Stomach (tissue), 8 donors: ENCODE measurements at regions not wholly inside any gene's neighbourhood (a gene's known extent, or its start where the extent isn't known, plus 50 kb on each side); places are given as distances from the start of the nearest gene placed in this dataset.
"Not testable (repeated sequence)": the region's sequence is repeated elsewhere in the genome, so short reads cannot be mapped to it uniquely, and the experiment has no call there.

ENCODE experiments used
- DNase-seq, 2 donors: peaks; one replicate each; pipeline versions ENCODE4 v3.0.0 to v3.0.0-alpha.2; 2013 to 2019
- H3K27ac ChIP-seq, 5 donors: fragments of 200-600 bp in 4 of 5; sonication (generic) in 4 of 5; one replicate each; pipeline ENCODE4 v1.5.1; 2013 to 2019; ENCODE audit warnings: mild to moderate bottlenecking in 1 of 5, moderate library complexity in 1 of 5
- H3K27me3 ChIP-seq, 3 donors: fragments of 200-600 bp; sonication (generic); one replicate each; pipeline ENCODE4 v1.5.1; 2017 to 2019; ENCODE audit warnings: mixed run types in 1 of 3
- H3K36me3 ChIP-seq, 4 donors: fragments of 200-600 bp; sonication (generic); 1 replicate in 3 of 4; 2 replicates in 1 of 4; pipeline ENCODE4 v1.5.1; 2016 to 2019
- H3K4me1 ChIP-seq, 4 donors: fragments of 200-600 bp; sonication (generic); one replicate each; pipeline ENCODE4 v1.5.1; 2016 to 2019
- H3K4me3 ChIP-seq, 4 donors: fragments of 200-600 bp; sonication (generic) in 3 of 4; one replicate each; pipeline ENCODE4 v1.5.1; 2016 to 2019; ENCODE audit warnings: mild to moderate bottlenecking in 1 of 4
- H3K9me3 ChIP-seq, 4 donors: fragments of 200-600 bp; sonication (generic); one replicate each; pipeline ENCODE4 v1.5.1; 2016 to 2019
- WGBS, 5 donors: extraction: QIAGEN DNeasy Blood & Tissue Kit in 3 of 5; methylation state at CpG; one replicate each; pipeline versions ENCODE4 v1.1.5 to v1.1.7; 2013 to 2018; 5-methylcytosine and 5-hydroxymethylcytosine counted together
- intact Hi-C: fragments of 100-400 bp; cut with DNase I; formaldehyde crosslinking; loops from one replicate; pipeline ENCODE4 v1.15.1; 2023; ENCODE audit warnings: low total_unique reads
- donor health status: healthy with polysubstance abuse.
- donor health status: Bipolar disorder and iron deficiency.
- donor health status: healthy.

DNA sequence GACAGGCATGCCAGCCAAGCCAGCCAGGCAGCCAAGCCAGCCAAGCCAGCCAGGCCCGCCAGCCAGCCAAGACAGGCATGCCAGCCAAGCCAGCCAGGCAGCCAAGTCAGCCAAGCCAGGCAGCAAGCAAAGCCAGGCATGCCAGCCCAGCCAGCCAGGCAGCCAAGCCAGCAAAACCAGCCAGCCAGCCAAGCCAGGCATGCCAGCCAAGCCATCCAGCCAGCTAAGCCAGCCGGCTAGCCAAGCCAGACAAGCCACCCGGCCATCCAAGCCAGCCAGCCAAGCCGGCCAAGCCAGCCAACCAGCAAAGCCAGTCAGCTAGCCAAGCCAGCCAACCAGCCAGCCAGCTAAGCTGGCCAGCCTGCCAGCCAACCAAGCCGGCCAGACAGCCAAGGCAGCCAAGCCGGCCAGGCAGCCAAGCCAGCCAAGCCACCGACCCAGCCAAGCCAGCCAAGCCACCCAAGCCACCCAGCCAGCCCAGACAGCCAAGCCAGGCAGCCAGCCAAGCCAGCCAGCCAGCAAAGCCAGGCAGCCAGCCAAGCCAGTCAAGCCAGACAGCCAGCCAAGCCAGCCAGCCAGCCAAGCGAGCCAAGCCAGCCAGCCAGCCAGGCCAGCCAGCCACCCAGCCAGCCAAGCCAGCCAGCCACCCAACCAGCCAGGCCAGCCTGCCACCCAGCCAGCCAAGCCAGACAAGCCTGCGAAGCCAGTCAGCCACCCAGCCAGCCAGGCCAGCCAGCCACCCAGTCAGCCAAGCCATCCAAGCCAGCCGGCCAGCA lies 332.9 kb upstream of the PLGLB2 start:
- H3K27ac ChIP-seq, H3K4me3 ChIP-seq, H3K27me3 ChIP-seq, H3K36me3 ChIP-seq, DNase-seq, H3K4me1 ChIP-seq, intact Hi-C loops, H3K9me3 ChIP-seq: not testable (repeated sequence)
- WGBS, 5 donors: 74 to 92% (median 86%) methylated on average over 1 to 9 of the region's 10 CpGs; no CpG with 5 or more reads in 1 of the 5 donors

DNA sequence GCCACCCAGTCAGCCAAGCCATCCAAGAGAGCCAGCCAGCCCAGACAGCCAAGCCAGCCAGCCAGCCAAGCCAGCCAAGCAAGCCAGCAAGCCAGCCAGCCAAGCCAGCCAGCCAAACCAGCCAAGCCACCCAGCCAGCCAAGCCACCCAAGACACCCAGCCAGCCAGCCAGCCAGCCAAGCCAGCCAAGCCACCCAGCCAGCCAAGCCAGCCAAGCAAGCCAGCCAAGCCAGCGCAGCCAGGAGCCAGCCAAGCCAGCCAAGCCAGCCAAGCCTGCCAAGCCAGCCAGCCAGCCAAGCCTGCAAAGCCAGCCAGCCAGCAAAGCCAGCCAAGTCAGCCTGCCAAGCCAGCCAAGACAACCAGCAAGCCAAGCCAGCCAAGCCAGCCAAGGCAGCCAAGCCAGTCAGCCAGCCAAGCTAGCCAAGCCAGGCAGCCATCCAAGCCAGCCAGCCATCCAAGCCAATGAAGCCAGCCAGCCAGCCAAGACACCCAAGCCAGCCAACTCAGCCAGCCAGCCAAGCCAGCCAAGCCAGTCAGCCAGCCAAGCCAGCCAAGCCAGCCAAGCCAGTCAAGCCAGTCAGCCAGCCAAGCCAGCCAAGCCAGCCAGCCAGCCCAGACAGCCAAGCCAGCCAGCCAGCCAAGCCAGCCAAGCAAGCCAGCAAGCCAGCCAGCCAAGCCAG lies 332.2 kb upstream of the PLGLB2 start:
- H3K4me1 ChIP-seq, H3K27ac ChIP-seq, H3K36me3 ChIP-seq, H3K27me3 ChIP-seq, DNase-seq, H3K9me3 ChIP-seq, H3K4me3 ChIP-seq, intact Hi-C loops: not testable (repeated sequence)
- 24 to 83% (median 68%) methylated on average over 1 of the region's 1 CpG for whole genome bisulfite sequencing, 5 donors

DNA sequence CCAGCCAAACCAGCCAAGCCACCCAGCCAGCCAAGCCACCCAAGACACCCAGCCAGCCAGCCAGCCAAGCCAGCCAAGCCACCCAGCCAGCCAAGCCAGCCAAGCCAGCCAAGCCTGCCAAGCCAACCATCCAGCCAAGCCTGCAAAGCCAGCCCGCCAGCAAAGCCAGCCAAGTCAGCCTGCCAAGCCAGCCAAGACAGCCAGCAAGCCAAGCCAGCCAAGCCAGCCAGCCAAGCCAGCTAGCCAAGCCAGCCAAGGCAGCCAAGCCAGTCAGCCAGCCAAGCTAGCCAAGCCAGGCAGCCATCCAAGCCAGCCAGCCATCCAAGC lies 331.7 kb upstream of the PLGLB2 start:
- H3K4me3 ChIP-seq, H3K27ac ChIP-seq, H3K9me3 ChIP-seq, H3K27me3 ChIP-seq, intact Hi-C loops, H3K4me1 ChIP-seq, DNase-seq, H3K36me3 ChIP-seq: not testable (repeated sequence)
- WGBS, 5 donors: 73 to 96% (median 89%) methylated on average over 1 of the region's 1 CpG

DNA sequence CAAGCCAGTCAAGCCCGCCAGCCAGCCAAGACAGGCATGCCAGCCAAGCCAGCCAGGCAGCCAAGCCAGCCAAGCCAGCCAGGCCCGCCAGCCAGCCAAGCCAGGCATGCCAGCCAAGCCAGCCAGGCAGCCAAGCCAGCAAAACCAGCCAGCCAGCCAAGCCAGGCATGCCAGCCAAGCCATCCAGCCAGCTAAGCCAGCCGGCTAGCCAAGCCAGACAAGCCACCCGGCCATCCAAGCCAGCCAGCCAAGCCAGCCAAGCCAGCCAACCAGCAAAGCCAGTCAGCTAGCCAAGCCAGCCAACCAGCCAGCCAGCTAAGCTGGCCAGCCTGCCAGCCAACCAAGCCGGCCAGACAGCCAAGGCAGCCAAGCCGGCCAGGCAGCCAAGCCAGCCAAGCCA lies 330.7 kb upstream of the PLGLB2 start:
- DNase-seq, H3K9me3 ChIP-seq, H3K27me3 ChIP-seq, intact Hi-C loops, H3K27ac ChIP-seq, H3K36me3 ChIP-seq, H3K4me3 ChIP-seq, H3K4me1 ChIP-seq: not testable (repeated sequence)
- WGBS, 5 donors: 86 to 92% (median 86%) methylated on average over 3 of the region's 6 CpGs; no CpG with 5 or more reads in 2 of the 5 donors

GRCh38 chr2:87417742-87418567 lies 329.9 kb upstream of the PLGLB2 start:
- H3K9me3 ChIP-seq, intact Hi-C loops, H3K4me3 ChIP-seq, H3K36me3 ChIP-seq, H3K27ac ChIP-seq, H3K27me3 ChIP-seq, DNase-seq, H3K4me1 ChIP-seq: not testable (repeated sequence)
- 80 to 100% (median 95%) methylated on average over 1 to 3 of the region's 3 CpGs for WGBS, 5 donors

DNA sequence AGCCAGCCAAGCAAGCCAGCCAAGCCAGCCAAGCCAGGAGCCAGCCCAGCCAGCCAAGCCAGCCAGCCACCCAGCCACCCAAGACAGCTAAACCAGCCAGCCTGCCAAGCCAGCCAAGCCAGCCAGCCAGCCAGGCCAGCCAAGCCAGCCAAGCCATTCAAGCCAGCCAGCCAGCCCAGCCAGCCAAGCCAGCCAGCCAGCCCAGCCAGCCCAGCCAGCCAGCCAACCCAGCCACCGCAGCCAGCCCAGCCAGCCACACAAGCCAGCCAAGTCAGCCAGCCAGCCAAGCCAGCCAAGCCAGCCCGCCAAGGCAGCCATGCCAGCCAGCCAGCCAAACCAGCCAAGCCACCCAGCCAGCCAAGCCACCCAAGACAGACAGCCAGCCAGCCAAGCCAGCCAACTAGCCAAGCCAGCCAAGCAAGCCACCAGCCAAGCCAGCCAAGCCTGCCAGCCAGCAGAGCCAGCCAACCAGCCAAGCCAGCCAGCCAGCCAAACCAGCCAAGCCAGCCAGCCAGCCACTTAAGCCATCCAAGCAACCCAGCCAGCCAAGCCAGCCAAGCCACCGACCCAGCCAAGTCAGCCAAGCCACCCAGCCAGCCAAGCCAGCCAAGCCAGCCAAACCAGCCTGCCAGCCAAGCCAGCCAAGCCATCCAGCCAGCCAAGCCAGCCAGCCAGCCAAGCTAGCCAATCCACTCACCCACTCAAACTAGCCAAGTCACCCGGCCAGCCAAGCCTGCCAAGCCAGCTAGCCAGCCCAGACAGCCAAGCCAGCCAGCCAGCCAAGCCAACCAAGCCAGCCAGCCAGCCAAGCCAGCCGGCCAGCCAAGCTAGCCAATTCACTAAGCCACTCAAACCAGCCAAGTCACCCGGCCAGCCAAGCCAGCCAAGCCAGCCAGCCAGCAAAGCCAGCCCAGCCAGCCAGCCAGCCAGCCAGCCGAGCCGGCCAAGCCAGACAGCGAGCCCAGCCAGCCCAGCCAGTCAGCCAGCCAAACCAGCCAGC lies 328.8 kb upstream of the PLGLB2 start:
- H3K27ac ChIP-seq, H3K9me3 ChIP-seq, H3K36me3 ChIP-seq, H3K4me1 ChIP-seq, intact Hi-C loops, H3K4me3 ChIP-seq, H3K27me3 ChIP-seq, DNase-seq: not testable (repeated sequence)
- WGBS, 5 donors: 77 to 85% (median 82%) methylated on average over 5 to 9 of the region's 9 CpGs

- H3K9me3 ChIP-seq, H3K36me3 ChIP-seq, intact Hi-C loops, H3K4me1 ChIP-seq, H3K4me3 ChIP-seq, H3K27ac ChIP-seq, H3K27me3 ChIP-seq, DNase-seq: not testable (repeated sequence)
- 73 to 91% (median 75%) methylated on average over 1 to 2 of the region's 5 CpGs; no CpG with 5 or more reads in 2 of the 5 donors for WGBS, 5 donors
These were observed 327.9 kb upstream of the PLGLB2 start for GRCh38 chr2:87419980-87420379.

- DNase-seq, H3K9me3 ChIP-seq, H3K27ac ChIP-seq, H3K4me3 ChIP-seq, H3K36me3 ChIP-seq, H3K27me3 ChIP-seq, H3K4me1 ChIP-seq, intact Hi-C loops: not testable (repeated sequence)
- 87 to 96% (median 93%) methylated on average over 3 to 4 of the region's 4 CpGs; no CpG with 5 or more reads in 2 of the 5 donors for WGBS, 5 donors
These were observed 326.9 kb upstream of the PLGLB2 start for GRCh38 chr2:87420954-87421353.

- intact Hi-C loops, H3K4me1 ChIP-seq, H3K27ac ChIP-seq, H3K9me3 ChIP-seq, H3K27me3 ChIP-seq, H3K4me3 ChIP-seq, H3K36me3 ChIP-seq, DNase-seq: not testable (repeated sequence)
- WGBS, 5 donors: 71 to 85% (median 79%) methylated on average over 4 to 6 of the region's 7 CpGs
These were observed 323.8 kb upstream of the PLGLB2 start for GRCh38 chr2:87423796-87424762.

- H3K27me3 ChIP-seq, H3K4me3 ChIP-seq, H3K9me3 ChIP-seq, intact Hi-C loops, DNase-seq, H3K27ac ChIP-seq, H3K4me1 ChIP-seq, H3K36me3 ChIP-seq: not testable (repeated sequence)
- WGBS, 5 donors: no CpG with 5 or more reads among the region's 1 CpG
These were observed 323.1 kb upstream of the PLGLB2 start for GRCh38 chr2:87424763-87425154.
